Brain microvascular endothelial cell (primary cell): ENCODE measurements at regions not wholly inside any gene's neighbourhood (a gene's known extent, or its start where the extent isn't known, plus 50 kb on each side); places are given as distances from the start of the nearest gene placed in this dataset.

Experiments
- DNase-seq: peaks from one replicate; pipeline ENCODE4 v3.0.0-alpha.2; 2020
- H3K27ac ChIP-seq: fragments of 250-450 bp; sonication (Bioruptor Pico); 2 replicates; pipeline ENCODE4 v1.5.1; 2020; ENCODE audit warnings: mild to moderate bottlenecking, moderate library complexity
- H3K27me3 ChIP-seq: fragments of 250-450 bp; sonication (Bioruptor Pico); replicated peaks from 2 replicates; pipeline ENCODE4 v1.5.1; 2020; ENCODE audit warnings: mild to moderate bottlenecking
- H3K36me3 ChIP-seq: fragments of 250-450 bp; sonication (Bioruptor Pico); replicated peaks from 2 replicates; pipeline ENCODE4 v1.5.1; 2020; ENCODE audit warnings: mild to moderate bottlenecking
- H3K4me3 ChIP-seq: 2 replicates; pipeline ENCODE4 v1.5.1; 2011; ENCODE audit warnings: low read depth, mild to moderate bottlenecking, control low read depth, low read length, moderate library complexity
- in situ Hi-C: cut with HindIII; loops from 2 replicates; pipeline ENCODE4 v1.10.0; 2017; ENCODE audit warnings: low sequenced_read_pairs, low pct_ligation_motif_present
- TF ChIP-seq, protein P1 (sequence below): IDR thresholded peaks from 2 replicates; pipeline ENCODE4 v1.5.1; 2011; ENCODE audit warnings: low read depth, mild to moderate bottlenecking, moderate library complexity, low read length, control low read depth, inconsistent platforms; ENCODE audit errors: missing control alignments

GRCh38 chr3:55362210-55362960 lies 124.7 kb downstream of the WNT5A start:
- no peaks in the 10 kb centered on the region for H3K27me3 ChIP-seq
- DNase-seq = peak; percentile 3
- H3K36me3 ChIP-seq = no peaks in the 10 kb centered on the region
- TF ChIP-seq, protein P1, sequence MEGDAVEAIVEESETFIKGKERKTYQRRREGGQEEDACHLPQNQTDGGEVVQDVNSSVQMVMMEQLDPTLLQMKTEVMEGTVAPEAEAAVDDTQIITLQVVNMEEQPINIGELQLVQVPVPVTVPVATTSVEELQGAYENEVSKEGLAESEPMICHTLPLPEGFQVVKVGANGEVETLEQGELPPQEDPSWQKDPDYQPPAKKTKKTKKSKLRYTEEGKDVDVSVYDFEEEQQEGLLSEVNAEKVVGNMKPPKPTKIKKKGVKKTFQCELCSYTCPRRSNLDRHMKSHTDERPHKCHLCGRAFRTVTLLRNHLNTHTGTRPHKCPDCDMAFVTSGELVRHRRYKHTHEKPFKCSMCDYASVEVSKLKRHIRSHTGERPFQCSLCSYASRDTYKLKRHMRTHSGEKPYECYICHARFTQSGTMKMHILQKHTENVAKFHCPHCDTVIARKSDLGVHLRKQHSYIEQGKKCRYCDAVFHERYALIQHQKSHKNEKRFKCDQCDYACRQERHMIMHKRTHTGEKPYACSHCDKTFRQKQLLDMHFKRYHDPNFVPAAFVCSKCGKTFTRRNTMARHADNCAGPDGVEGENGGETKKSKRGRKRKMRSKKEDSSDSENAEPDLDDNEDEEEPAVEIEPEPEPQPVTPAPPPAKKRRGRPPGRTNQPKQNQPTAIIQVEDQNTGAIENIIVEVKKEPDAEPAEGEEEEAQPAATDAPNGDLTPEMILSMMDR = no peak
- in situ Hi-C loops = no loop called here
- no peak overlapping the region for H3K4me3 ChIP-seq
- no peak overlapping the region for H3K27ac ChIP-seq

GRCh38 chr3:55357796-55358195 lies 129.3 kb downstream of the WNT5A start:
- H3K36me3 ChIP-seq = no peaks in the 10 kb centered on the region
- H3K27ac ChIP-seq = no peak overlapping the region
- H3K27me3 ChIP-seq = no peaks in the 10 kb centered on the region
- no peak for DNase-seq
- TF ChIP-seq, protein P1 = no peak
- in situ Hi-C loops = no loop called here
- H3K4me3 ChIP-seq = no peak overlapping the region

- in situ Hi-C loops = no loop called here
- H3K36me3 ChIP-seq = no peaks in the 10 kb centered on the region
Observed at GRCh38 chr3:55352668-55353067, 134.4 kb downstream of the WNT5A start.

DNA sequence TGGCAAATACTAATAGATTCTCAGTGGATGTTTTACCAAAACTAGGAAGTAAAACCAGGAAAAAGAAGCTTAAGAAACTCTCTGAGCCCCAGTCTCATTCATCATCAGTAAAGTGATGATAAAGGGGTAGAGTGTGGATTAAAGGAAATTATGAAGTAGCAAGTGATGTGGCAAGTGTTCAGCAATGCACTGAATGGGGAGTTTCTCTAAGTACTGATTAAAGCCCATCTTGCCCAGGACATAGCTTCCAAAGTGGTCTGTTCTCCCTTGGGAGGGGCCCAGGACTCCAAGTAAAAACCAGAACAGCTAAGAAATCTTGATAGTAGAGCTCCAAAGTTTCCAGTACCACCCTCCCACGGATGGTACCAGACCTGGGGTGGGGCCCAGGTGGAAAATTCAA lies 137.3 kb downstream of the WNT5A start:
- Histone ChIP-seq H3K4me3 (no peak overlapping the region), H3K27ac (no peak overlapping the region), H3K36me3 (no peaks in the 10 kb centered on the region), H3K27me3 (no peaks in the 10 kb centered on the region)
- TF ChIP-seq, protein P1 = no peak
- DNase-seq = no peak
- in situ Hi-C loops = no loop called here

More at GRCh38 chr3:55352668-55353067, 134.4 kb downstream of the WNT5A start:
- TF ChIP-seq, protein P1 = no peak
- H3K4me3 ChIP-seq = no peak overlapping the region
- no peak overlapping the region for H3K27ac ChIP-seq
- no peaks in the 10 kb centered on the region for H3K27me3 ChIP-seq
- DNase-seq = no peak

DNA sequence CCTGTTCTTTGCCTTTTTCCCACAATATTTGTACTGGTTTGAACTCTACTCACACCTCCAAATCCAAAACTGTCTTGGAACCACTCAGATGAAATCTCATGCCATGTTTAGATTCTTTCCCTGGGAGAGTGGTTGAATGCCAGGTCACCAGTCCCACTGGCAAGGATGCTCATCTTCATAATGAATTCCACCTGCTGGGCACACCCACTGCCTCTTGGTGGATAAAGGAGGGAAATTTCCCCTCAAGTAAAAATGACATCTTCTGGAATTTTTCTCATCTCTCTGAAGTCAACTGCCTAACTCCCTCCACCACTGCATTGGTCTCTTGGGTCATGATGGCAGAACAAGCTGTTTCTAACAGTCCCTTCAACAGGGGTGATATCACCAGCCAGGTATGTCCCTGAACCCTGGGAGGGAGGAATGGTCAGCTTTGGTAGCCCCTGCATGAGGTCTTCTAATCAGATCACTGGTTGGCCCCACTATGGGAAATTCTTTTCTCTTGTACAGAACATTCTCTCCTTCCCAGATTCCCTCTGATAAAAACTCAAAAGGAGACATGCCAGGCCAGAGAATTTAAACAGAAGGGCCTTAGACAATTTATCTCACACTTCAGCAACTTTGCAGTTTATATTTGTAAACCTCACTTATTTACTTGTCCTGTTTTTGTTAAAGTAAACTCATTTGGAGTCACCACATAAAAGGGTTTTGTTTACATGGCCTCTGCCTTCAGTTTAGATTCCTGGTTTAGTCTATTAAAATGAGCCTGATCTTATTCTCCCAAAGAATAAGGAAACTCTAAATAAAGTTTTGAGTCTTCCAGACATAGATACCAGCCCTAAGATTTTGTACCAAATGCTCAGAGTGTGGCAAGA lies 143.4 kb downstream of the WNT5A start:
- no peak overlapping the region for H3K4me3 ChIP-seq
- TF ChIP-seq, protein P1 = no peak
- H3K27ac ChIP-seq = no peak overlapping the region
- no peaks in the 10 kb centered on the region for H3K36me3 ChIP-seq
- in situ Hi-C loops = no loop called here
- no peaks in the 10 kb centered on the region for H3K27me3 ChIP-seq
- DNase-seq = peak; percentile 25
